DND-41 (cell line): ENCODE measurements at regions not wholly inside any gene's neighbourhood (a gene's known extent, or its start where the extent isn't known, plus 50 kb on each side); places are given as distances from the start of the nearest gene placed in this dataset.

Experiments
- CTCF ChIP-seq: IDR thresholded peaks from 2 replicates; pipeline ENCODE4 v1.5.1; 2012; ENCODE audit warnings: borderline replicate concordance, low read length, moderate library complexity, mild to moderate bottlenecking; ENCODE audit not compliant: poor library complexity, severe bottlenecking; ENCODE audit errors: extremely low read depth
- EZH2 ChIP-seq: IDR thresholded peaks from 3 replicates; pipeline ENCODE4 v1.6.1; 2012; ENCODE audit warnings: borderline replicate concordance, low read depth, mild to moderate bottlenecking, moderate library complexity, low read length, inconsistent platforms; ENCODE audit not compliant: severe bottlenecking

- TF ChIP-seq EZH2: no peak
- TF ChIP-seq CTCF: no peak
Measured at GRCh38 chr12:73947326-73948026, 590.2 kb upstream of the ATXN7L3B start.
